ENCODE measurements at regions not wholly inside any gene's neighbourhood (a gene's known extent, or its start where the extent isn't known, plus 50 kb on each side); places are given as distances from the start of the nearest gene placed in this dataset.

DNA sequence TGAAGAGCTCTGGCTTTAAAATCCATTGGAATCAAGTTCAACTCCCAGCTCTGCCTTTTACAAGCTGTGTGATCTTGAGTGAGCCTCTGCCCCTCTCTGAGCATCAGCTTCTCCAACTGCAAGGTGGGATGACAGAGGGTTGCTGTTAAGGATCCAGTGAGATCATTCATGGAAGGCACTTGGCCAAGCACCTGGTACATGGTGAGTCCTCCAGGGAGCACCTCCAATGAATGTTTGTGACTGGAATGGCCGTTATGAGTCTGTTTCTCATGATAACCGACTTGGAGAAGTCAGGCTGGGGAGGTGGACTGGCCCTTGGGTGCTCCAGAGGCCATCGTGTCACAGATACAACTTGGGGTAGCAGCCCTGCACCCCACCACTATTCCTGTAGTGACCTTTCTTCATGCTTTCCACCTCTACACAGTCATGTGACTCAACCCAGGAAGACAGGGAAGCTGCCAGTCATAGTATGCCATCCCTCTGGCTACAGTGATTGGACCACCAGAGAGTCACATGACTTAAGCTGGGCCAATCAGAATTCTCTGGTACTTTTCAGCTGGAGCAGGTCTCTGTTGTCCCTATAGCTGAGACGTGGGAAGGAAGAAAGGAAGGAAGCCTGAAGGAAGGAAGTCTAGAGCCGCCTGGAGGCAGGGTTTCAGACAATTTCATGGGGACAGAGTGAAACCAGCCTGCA lies 146.5 kb upstream of the MYL2 start:
- Mint-ChIP-seq H3K27me3 (ENCODE audit: insufficient read depth, low read depth, poor library complexity) (peaks cover 11% of the 10 kb centered on the region), H3K4me3 (no peak overlapping the region), H3K4me1 (peaks cover 28% of the 10 kb centered on the region), H3K9me3 (no peaks in the 10 kb centered on the region), H3K36me3 (ENCODE audit: low read depth) (no peaks in the 10 kb centered on the region), H3K27ac (no peak overlapping the region)
- Histone ChIP-seq H3K36me3 (ENCODE audit: insufficient read depth) (no peaks in the 10 kb centered on the region), H3K27me3 (ENCODE audit: insufficient read depth) (no peaks in the 10 kb centered on the region), H3K4me3 (no peak overlapping the region), H3K4me2 (no peak overlapping the region), H3K9me2 (ENCODE audit: insufficient read depth) (0 out of 2 replicates have a peak, but pooled peaks cover 2% of the 10 kb centered on the region), H3K79me2 (replicated peaks; ENCODE audit: insufficient read depth) (peaks cover 29% of the 10 kb centered on the region), H4K20me1 (replicated peaks; ENCODE audit: insufficient read depth) (peaks cover 14% of the 10 kb centered on the region; the same call in 1 of the 2 replicates), H3K4me1 (ENCODE audit: insufficient read depth) (peaks cover 9% of the 10 kb centered on the region; the same call in 1 of the 2 replicates), H2AFZ (no peak overlapping the region), H3F3A (replicated peaks; ENCODE audit: low read depth) (no peaks in the 10 kb centered on the region), H3K27ac (ENCODE audit: low read depth) (no peak overlapping the region)
- peak; percentile 34 for DNase-seq (ENCODE audit: low spot score)
- ATAC-seq: peak; percentile 58
- TF ChIP-seq JUNB (IDR thresholded peaks at IDR 0.05; ENCODE audit: unreplicated experiment) (no peak), EZH2phosphoT487 (IDR thresholded peaks at IDR 0.05; ENCODE audit: unreplicated experiment) (no peak), ZNF114 (CRISPR knock-in tag; IDR thresholded peaks at IDR 0.05) (no peak), CREB1 (CRISPR knock-in tag; IDR thresholded peaks at IDR 0.05; ENCODE audit: low read depth) (no peak), NANOG (IDR thresholded peaks at IDR 0.05; ENCODE audit: borderline replicate concordance) (no peak), EZH2 (IDR thresholded peaks at IDR 0.05; ENCODE audit: low read depth, unreplicated experiment) (no peak), POLR2AphosphoS5 (IDR thresholded peaks at IDR 0.05; ENCODE audit: low read depth) (no peak)
- TF ChIP-seq, protein P1, sequence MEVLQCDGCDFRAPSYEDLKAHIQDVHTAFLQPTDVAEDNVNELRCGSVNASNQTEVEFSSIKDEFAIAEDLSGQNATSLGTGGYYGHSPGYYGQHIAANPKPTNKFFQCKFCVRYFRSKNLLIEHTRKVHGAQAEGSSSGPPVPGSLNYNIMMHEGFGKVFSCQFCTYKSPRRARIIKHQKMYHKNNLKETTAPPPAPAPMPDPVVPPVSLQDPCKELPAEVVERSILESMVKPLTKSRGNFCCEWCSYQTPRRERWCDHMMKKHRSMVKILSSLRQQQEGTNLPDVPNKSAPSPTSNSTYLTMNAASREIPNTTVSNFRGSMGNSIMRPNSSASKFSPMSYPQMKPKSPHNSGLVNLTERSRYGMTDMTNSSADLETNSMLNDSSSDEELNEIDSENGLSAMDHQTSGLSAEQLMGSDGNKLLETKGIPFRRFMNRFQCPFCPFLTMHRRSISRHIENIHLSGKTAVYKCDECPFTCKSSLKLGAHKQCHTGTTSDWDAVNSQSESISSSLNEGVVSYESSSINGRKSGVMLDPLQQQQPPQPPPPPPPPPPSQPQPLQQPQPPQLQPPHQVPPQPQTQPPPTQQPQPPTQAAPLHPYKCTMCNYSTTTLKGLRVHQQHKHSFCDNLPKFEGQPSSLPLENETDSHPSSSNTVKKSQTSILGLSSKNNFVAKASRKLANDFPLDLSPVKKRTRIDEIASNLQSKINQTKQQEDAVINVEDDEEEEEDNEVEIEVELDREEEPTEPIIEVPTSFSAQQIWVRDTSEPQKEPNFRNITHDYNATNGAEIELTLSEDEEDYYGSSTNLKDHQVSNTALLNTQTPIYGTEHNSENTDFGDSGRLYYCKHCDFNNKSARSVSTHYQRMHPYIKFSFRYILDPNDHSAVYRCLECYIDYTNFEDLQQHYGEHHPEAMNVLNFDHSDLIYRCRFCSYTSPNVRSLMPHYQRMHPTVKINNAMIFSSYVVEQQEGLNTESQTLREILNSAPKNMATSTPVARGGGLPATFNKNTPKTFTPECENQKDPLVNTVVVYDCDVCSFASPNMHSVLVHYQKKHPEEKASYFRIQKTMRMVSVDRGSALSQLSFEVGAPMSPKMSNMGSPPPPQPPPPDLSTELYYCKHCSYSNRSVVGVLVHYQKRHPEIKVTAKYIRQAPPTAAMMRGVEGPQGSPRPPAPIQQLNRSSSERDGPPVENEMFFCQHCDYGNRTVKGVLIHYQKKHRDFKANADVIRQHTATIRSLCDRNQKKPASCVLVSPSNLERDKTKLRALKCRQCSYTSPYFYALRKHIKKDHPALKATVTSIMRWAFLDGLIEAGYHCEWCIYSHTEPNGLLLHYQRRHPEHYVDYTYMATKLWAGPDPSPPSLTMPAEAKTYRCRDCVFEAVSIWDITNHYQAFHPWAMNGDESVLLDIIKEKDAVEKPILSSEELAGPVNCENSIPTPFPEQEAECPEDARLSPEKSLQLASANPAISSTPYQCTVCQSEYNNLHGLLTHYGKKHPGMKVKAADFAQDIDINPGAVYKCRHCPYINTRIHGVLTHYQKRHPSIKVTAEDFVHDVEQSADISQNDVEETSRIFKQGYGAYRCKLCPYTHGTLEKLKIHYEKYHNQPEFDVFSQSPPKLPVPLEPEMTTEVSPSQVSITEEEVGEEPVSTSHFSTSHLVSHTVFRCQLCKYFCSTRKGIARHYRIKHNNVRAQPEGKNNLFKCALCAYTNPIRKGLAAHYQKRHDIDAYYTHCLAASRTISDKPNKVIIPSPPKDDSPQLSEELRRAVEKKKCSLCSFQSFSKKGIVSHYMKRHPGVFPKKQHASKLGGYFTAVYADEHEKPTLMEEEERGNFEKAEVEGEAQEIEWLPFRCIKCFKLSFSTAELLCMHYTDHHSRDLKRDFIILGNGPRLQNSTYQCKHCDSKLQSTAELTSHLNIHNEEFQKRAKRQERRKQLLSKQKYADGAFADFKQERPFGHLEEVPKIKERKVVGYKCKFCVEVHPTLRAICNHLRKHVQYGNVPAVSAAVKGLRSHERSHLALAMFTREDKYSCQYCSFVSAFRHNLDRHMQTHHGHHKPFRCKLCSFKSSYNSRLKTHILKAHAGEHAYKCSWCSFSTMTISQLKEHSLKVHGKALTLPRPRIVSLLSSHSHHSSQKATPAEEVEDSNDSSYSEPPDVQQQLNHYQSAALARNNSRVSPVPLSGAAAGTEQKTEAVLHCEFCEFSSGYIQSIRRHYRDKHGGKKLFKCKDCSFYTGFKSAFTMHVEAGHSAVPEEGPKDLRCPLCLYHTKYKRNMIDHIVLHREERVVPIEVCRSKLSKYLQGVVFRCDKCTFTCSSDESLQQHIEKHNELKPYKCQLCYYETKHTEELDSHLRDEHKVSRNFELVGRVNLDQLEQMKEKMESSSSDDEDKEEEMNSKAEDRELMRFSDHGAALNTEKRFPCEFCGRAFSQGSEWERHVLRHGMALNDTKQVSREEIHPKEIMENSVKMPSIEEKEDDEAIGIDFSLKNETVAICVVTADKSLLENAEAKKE (CRISPR knock-in tag; IDR thresholded peaks at IDR 0.05): no peak
- TF ChIP-seq, protein P2, sequence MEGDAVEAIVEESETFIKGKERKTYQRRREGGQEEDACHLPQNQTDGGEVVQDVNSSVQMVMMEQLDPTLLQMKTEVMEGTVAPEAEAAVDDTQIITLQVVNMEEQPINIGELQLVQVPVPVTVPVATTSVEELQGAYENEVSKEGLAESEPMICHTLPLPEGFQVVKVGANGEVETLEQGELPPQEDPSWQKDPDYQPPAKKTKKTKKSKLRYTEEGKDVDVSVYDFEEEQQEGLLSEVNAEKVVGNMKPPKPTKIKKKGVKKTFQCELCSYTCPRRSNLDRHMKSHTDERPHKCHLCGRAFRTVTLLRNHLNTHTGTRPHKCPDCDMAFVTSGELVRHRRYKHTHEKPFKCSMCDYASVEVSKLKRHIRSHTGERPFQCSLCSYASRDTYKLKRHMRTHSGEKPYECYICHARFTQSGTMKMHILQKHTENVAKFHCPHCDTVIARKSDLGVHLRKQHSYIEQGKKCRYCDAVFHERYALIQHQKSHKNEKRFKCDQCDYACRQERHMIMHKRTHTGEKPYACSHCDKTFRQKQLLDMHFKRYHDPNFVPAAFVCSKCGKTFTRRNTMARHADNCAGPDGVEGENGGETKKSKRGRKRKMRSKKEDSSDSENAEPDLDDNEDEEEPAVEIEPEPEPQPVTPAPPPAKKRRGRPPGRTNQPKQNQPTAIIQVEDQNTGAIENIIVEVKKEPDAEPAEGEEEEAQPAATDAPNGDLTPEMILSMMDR (conservative IDR thresholded peaks at IDR 0.05; ENCODE audit: low read depth in 2 of 2): no peak
- TF ChIP-seq, protein P3, sequence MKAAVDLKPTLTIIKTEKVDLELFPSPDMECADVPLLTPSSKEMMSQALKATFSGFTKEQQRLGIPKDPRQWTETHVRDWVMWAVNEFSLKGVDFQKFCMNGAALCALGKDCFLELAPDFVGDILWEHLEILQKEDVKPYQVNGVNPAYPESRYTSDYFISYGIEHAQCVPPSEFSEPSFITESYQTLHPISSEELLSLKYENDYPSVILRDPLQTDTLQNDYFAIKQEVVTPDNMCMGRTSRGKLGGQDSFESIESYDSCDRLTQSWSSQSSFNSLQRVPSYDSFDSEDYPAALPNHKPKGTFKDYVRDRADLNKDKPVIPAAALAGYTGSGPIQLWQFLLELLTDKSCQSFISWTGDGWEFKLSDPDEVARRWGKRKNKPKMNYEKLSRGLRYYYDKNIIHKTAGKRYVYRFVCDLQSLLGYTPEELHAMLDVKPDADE (IDR thresholded peaks at IDR 0.05): no peak
